Activated T-cell treated with anti-CD3 and anti-CD28 coated beads for 48 hours (primary cell): ENCODE measurements at regions not wholly inside any gene's neighbourhood (a gene's known extent, or its start where the extent isn't known, plus 50 kb on each side); places are given as distances from the start of the nearest gene placed in this dataset.
"Not testable (repeated sequence)": the region's sequence is repeated elsewhere in the genome, so short reads cannot be mapped to it uniquely, and the experiment has no call there.

Experiments used
- DNase-seq: peaks from one replicate; pipeline ENCODE4 v3.0.0-alpha.2; 2020; ENCODE audit warnings: low read depth

GRCh38 chr12:85425926-85426325 is 145.9 kb downstream of the ALX1 start:
- DNase-seq: no peak

- DNase-seq: not testable (repeated sequence)
Measured at GRCh38 chr12:85433148-85433547, 153.1 kb downstream of the ALX1 start.

- no peak for DNase-seq
Measured at GRCh38 chr12:85440271-85440670, 160.3 kb downstream of the ALX1 start.

GRCh38 chr12:85441025-85441424 is 161.0 kb downstream of the ALX1 start:
- DNase-seq: no peak

GRCh38 chr12:85441741-85442140 is 161.7 kb downstream of the ALX1 start:
- DNase-seq: no peak

GRCh38 chr12:85445060-85445938 is 165.3 kb downstream of the ALX1 start:
- no peak for DNase-seq

GRCh38 chr12:85448031-85448430 is 168.0 kb downstream of the ALX1 start:
- DNase-seq: no peak

GRCh38 chr12:85448548-85449139 is 168.6 kb downstream of the ALX1 start:
- no peak for DNase-seq

GRCh38 chr12:85457016-85457415 is 177.0 kb downstream of the ALX1 start:
- no peak for DNase-seq

GRCh38 chr12:85461127-85461526 is 181.1 kb downstream of the ALX1 start:
- DNase-seq: no peak

GRCh38 chr12:85462888-85463287 is 182.9 kb downstream of the ALX1 start:
- no peak for DNase-seq

GRCh38 chr12:85466890-85467289 is 186.9 kb downstream of the ALX1 start:
- no peak for DNase-seq

- DNase-seq: peak; percentile 10
Measured at GRCh38 chr12:85468356-85469157, 188.5 kb downstream of the ALX1 start.

GRCh38 chr12:85469158-85470086 is 189.4 kb downstream of the ALX1 start:
- not testable (repeated sequence) for DNase-seq

GRCh38 chr12:85475277-85475676 is 195.3 kb downstream of the ALX1 start:
- DNase-seq: not testable (repeated sequence)

- DNase-seq: no peak
Measured at GRCh38 chr12:85476756-85477155, 196.7 kb downstream of the ALX1 start.

- DNase-seq: no peak
Measured at GRCh38 chr12:85484387-85484786, 204.4 kb downstream of the ALX1 start.

GRCh38 chr12:85489194-85489593 is 209.2 kb downstream of the ALX1 start:
- DNase-seq: no peak

GRCh38 chr12:85504164-85504563 is 224.1 kb downstream of the ALX1 start:
- no peak for DNase-seq

- DNase-seq: no peak
Measured at GRCh38 chr12:85504624-85505023, 224.6 kb downstream of the ALX1 start.

- no peak for DNase-seq
Measured at GRCh38 chr12:85507456-85507855, 227.4 kb downstream of the ALX1 start.
